HG03460 (cell line): ENCODE measurements at regions not wholly inside any gene's neighbourhood (a gene's known extent, or its start where the extent isn't known, plus 50 kb on each side); places are given as distances from the start of the nearest gene placed in this dataset.
"Not testable (repeated sequence)": the region's sequence is repeated elsewhere in the genome, so short reads cannot be mapped to it uniquely, and the experiment has no call there.

Experiments
- ATAC-seq: cut with Tn5 transposase; IDR thresholded peaks from one replicate; pipeline ENCODE4 v1.9.1; 2021; ENCODE audit not compliant: unreplicated experiment

DNA sequence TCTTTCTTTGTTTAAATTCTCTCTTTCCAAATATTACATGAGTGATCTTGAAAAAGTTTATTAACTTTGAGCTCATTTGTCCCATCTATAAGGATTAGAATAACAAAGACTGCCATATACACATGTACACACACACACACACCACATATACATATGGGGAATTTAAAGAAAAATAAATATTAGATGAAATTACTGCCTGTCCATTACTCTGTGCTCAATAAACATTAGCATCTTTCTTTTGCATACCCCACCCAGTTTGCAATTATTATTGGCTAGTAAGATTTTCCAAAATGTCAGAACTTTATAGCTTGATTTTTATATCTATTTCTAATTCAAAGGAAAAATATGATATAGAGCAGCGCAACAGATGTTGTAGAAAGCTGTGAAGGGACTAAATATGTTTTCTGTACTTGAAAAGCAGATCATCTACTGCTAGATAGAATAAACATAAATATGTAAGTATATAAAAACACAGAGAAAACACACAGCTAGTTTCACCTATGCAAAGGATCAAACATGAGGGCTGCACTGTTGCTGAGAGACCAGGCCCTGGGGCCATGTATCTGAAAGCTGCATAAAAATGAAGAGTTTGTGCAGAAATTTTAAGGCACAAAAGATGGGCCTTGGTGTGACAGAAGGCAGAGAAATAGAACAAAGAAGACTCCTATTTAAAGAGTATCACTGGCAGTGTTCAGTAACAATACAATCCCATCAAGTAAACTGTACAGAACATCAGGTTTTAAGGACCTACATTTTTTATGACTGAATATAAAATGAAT lies 114.2 kb upstream of the NECTIN3 start:
- no peak for ATAC-seq

GRCh38 chr3:110958313-110959147 lies 113.1 kb upstream of the NECTIN3 start:
- ATAC-seq, result no peak

- ATAC-seq, result no peak
Measured at GRCh38 chr3:110965976-110966375, 105.6 kb upstream of the NECTIN3 start.

DNA sequence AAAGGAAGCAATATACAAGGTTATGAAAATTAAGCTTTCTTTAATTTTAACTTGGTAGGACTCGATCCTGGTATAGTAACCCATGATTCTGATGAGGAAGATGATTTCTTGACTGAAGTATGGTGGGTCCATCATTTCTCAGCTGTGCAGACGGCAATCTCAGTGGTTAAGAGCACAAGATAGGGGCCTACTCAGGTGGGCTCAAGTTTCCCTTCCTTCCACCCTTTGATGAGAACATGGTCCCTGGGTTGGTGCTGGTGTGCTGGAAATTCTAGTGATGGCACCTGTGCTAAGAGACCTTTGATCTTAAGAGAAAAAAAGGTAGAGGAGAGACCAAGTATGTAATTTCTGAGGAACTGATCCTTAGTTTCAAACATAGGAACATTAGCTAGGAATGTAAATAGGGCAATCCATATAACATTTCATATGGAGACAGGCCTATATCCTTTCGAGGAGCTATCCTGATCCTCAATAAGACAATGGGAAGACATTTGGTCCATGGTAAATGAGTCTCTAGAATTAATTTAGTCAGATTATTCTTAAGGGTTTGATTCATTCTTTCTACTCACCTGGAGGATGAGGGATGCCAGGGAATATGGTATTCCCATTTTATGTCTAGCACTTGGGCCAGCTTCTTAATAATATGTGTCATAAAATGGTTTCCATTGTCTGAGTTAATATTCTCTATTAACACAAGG lies 104.5 kb upstream of the NECTIN3 start:
- no peak for ATAC-seq

GRCh38 chr3:110968076-110968475 lies 103.5 kb upstream of the NECTIN3 start:
- ATAC-seq, result no peak

DNA sequence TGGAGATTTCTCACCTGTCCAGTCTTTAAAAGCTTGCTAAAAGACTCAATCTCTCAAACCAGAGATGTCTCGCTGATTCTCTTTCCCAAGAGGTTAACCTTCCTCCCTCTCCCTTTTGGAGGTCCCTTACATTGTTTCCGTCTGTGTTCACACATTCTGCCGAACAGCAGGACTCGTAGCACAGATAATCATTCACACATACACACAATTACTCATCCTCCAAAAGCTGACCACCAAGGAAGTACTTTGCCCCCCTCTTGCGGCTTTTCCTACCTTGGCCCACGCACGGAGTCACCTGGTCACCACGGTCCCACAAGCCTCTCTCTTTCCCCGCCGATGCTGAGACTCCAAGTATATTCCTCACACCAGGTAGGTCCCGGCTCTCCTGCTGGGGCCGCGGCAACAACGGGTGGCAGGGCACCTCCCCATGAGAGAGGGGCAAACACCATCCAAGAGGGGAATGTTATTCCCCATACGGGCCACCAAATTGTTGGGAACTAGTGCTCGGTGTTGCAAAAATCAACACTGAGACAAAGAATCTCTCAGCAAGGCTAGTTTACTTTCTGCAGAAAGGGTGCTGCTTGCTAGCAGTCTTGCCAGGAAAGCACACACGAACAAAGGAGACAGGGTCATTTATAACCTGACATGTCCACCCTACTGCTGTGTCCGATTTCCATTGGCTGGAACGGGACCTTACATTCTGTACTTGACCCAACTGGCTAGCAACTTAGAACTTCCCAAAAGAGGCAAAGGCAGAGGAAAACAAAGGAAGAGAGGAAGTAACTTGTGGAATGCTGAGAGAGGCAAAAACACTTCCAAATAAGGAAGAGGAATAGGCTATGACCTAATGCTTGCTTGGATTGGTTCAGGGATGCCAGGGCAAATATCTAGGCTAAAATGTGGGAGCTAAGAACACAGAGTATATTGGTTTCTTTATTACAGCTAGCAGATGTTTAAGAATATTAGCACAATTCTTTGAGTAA lies 102.1 kb upstream of the NECTIN3 start:
- ATAC-seq, result no peak

GRCh38 chr3:110971010-110971601 lies 100.5 kb upstream of the NECTIN3 start:
- no peak for ATAC-seq

DNA sequence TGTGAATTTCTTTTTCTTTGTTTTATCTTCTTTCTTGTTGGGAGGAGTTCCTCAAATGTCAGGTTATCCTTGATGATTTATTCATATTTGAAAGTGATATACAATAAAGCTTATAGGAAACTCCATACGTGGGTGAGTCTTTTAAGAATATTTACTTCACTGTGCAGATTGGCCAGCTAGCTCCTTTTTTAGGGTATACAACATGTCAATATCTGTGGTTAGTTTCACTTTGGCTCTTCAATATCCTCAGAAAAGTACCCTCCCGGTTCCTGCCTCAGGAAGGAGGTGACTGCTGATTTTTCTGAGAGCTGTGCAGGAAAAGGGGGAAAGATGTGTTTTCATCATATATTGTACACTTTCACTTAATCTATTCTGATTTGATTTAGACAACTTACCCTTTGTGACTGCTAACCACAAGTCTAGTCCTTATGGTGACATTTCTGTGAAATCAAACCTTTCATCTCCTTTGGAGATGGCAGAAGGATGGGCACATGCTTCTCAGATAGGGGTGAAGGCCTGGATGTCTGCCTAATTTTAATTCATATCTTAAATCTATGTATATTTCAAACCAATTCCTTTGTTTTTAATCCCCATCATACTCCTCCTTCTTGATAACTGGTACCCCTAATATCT lies 98.2 kb upstream of the NECTIN3 start:
- no peak for ATAC-seq

- ATAC-seq, result no peak
Measured at GRCh38 chr3:110974902-110975301, 96.7 kb upstream of the NECTIN3 start.

DNA sequence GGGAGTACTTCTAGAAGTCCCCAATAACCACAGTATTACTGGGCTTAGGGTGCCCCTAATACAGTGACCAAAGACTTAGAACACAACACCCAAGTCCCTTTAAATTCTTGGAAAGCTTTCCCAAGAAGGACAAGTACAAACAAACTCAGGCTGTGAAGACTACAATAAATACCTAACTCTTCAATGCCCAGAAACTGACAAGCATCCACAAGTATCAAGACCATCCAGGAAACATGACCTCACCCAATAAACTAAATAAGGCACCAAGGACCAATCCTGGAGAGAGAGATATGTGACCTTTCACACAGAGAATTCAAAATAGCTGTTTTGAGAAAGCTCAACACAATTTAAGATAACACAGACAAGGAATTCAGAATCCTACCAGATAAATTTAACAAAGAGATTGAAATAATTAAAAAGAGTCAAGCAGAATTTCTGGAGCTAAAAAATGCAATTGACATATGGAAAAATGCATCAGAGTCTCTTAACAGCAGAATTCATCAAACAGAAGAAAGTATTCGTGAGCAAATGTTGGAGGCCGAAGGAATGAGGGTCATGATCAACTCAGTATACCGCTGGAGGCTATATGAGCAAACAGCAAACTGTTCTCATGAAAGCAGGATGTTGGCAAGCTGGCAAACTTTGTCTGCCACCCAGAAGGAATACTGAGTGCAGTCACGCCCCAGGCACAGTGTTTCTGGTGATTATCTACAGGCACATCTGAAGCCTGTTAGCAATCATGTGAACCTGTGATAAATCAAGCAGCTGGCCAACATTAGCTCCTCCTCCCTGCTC lies 87.0 kb upstream of the NECTIN3 start:
- no peak for ATAC-seq

DNA sequence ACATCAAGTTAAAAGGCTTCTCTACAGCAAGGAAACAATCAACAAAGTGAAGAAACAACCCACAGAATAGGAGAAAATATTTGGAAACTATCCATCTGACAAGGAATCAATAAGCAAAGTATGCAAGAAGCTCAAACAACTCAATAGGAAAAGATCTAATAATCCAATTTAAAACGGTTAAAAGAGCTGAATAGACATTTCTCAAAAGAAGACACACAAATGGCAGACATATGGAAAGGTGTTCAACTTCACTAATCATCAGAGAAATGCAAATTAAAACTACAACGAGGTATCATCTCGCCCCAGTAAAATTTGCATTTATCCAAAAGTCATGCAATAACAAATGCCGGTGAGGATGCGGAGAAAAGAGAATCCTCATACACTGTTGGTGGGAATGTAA lies 82.2 kb upstream of the NECTIN3 start:
- ATAC-seq, result no peak

DNA sequence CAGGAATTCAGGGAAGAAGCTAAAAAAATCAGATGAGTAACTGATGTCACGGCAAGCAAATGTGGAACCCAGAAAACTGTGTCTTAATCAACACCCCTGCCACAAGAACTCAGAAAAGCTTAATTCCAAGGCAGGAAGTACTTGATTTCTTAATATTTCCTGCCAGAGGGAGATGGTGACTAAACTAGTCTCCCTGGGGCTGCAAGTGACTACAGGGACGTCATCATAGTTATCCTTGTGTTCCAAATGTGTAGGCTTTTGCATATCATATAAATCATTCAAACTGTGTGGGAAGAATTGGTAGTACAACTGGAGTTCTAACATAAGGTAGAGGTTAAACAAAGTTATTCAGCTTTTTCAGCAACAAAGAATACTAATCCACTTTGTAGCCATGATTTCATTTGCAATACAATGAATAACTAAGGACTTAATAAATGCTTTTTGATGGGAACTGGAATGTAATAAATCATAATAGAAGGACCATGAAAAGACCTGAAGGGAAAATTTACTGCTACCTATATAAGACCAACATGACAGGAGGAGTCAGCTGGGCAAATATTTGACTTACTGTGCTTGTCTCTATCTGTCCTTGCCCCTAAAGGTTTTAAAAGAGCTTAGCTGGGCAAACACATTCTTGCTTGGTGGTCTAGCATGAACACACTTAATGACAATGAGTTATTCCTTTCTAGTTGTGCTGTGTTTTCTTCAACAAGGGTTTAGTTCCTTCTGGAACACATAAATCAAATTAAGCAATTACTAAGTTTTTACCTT lies 76.0 kb upstream of the NECTIN3 start:
- ATAC-seq, result no peak

DNA sequence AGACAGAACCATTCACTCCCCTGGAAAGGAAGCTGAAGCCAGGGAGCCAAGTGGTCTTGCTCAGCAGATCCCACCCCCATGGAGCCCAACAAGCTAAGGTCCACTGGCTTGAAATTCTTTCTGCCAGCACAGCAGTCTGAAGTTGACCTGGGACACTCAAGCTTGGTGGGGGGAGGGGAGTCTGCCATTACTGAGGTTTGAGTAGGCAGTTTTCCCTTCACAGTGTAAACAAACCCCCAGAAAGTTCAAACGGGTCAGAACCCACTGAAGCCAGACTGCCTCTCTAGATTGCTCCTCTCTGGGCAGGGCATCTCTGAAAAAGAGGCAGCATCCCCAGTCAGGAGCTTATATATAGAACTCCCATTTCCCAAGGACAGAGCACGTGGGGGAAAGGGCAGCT lies 72.8 kb upstream of the NECTIN3 start:
- ATAC-seq, result not testable (repeated sequence)

- ATAC-seq, result not testable (repeated sequence)
Measured at GRCh38 chr3:111006485-111006884, 65.1 kb upstream of the NECTIN3 start.

GRCh38 chr3:111012388-111013248 lies 59.0 kb upstream of the NECTIN3 start:
- ATAC-seq, result no peak
